ENCODE measurements at regions not wholly inside any gene's neighbourhood (a gene's known extent, or its start where the extent isn't known, plus 50 kb on each side); places are given as distances from the start of the nearest gene placed in this dataset.
"Not testable (repeated sequence)": the region's sequence is repeated elsewhere in the genome, so short reads cannot be mapped to it uniquely, and the experiment has no call there.

GRCh38 chr4:42205541-42205940 lies 53.1 kb upstream of the BEND4 start:
- no peak for DNase-seq (ENCODE audit: low read depth, low spot score)

- no peak for DNase-seq (ENCODE audit: low read depth, low spot score)
Observed at GRCh38 chr4:42216664-42217063, 64.2 kb upstream of the BEND4 start.

GRCh38 chr4:42225286-42225685 lies 72.8 kb upstream of the BEND4 start:
- DNase-seq (ENCODE audit: low read depth, low spot score), result no peak

GRCh38 chr4:42234817-42235216 lies 82.4 kb upstream of the BEND4 start:
- DNase-seq (ENCODE audit: low read depth, low spot score), result no peak

GRCh38 chr4:42235304-42236021 lies 83.0 kb upstream of the BEND4 start:
- no peak for DNase-seq (ENCODE audit: low read depth, low spot score)

GRCh38 chr4:42237010-42237409 lies 84.6 kb upstream of the BEND4 start:
- DNase-seq (ENCODE audit: low read depth, low spot score), result no peak

- DNase-seq (ENCODE audit: low read depth, low spot score), result no peak
Observed at GRCh38 chr4:42237451-42237850, 85.0 kb upstream of the BEND4 start.

- no peak for DNase-seq (ENCODE audit: low read depth, low spot score)
Observed at GRCh38 chr4:42248972-42249371, 96.5 kb upstream of the BEND4 start.

- DNase-seq (ENCODE audit: low read depth, low spot score), result no peak
Observed at GRCh38 chr4:42252315-42252714, 99.9 kb upstream of the BEND4 start.

- not testable (repeated sequence) for DNase-seq (ENCODE audit: low read depth, low spot score)
Observed at GRCh38 chr4:42257645-42258044, 105.2 kb upstream of the BEND4 start.

- no peak for DNase-seq (ENCODE audit: low read depth, low spot score)
Observed at GRCh38 chr4:42262701-42263490, 110.4 kb upstream of the BEND4 start.

- DNase-seq (ENCODE audit: low read depth, low spot score), result no peak
Observed at GRCh38 chr4:42265782-42266602, 113.5 kb upstream of the BEND4 start.

- no peak for DNase-seq (ENCODE audit: low read depth, low spot score)
Observed at GRCh38 chr4:42267724-42268123, 115.3 kb upstream of the BEND4 start.

- DNase-seq (ENCODE audit: low read depth, low spot score), result no peak
Observed at GRCh38 chr4:42268824-42269223, 116.4 kb upstream of the BEND4 start.

- no peak for DNase-seq (ENCODE audit: low read depth, low spot score)
Observed at GRCh38 chr4:42271096-42271495, 118.6 kb upstream of the BEND4 start.

- no peak for DNase-seq (ENCODE audit: low read depth, low spot score)
Observed at GRCh38 chr4:42277291-42277690, 120.0 kb upstream of the SHISA3 start.

GRCh38 chr4:42278709-42279324 lies 118.5 kb upstream of the SHISA3 start:
- DNase-seq (ENCODE audit: low read depth, low spot score), result no peak

- no peak for DNase-seq (ENCODE audit: low read depth, low spot score)
Observed at GRCh38 chr4:42280327-42281095, 116.8 kb upstream of the SHISA3 start.

GRCh38 chr4:42281324-42282020 lies 115.8 kb upstream of the SHISA3 start:
- no peak for DNase-seq (ENCODE audit: low read depth, low spot score)

- no peak for DNase-seq (ENCODE audit: low read depth, low spot score)
Observed at GRCh38 chr4:42282081-42282901, 115.0 kb upstream of the SHISA3 start.
